GM12878 (cell line): ENCODE measurements at regions not wholly inside any gene's neighbourhood (a gene's known extent, or its start where the extent isn't known, plus 50 kb on each side); places are given as distances from the start of the nearest gene placed in this dataset.

ENCODE experiments used
- CBX5 ChIP-seq: sonication (generic); IDR thresholded peaks from 2 replicates; pipeline ENCODE4 v1.6.1; 2016; ENCODE audit warnings: low read depth, moderate library complexity, mild to moderate bottlenecking, inconsistent platforms
- CREM ChIP-seq: IDR thresholded peaks from 2 replicates; pipeline ENCODE4 v1.6.1; 2014; ENCODE audit warnings: antibody characterized with exemption, low read depth
- GABPA ChIP-seq: IDR thresholded peaks from 2 replicates; pipeline ENCODE4 v1.6.1; 2014; ENCODE audit warnings: antibody characterized with exemption, low read depth, mild to moderate bottlenecking, inconsistent platforms
- NFYA ChIP-seq: IDR thresholded peaks from 2 replicates; pipeline ENCODE4 v1.6.1; 2011; ENCODE audit warnings: low read depth, mild to moderate bottlenecking, low read length, improper control_type of control experiment, borderline replicate concordance
- POLR2A ChIP-seq: IDR thresholded peaks from 2 replicates; pipeline ENCODE4 v1.6.1; 2011; ENCODE audit warnings: low read depth, mild to moderate bottlenecking, low read length
- ZNF24 ChIP-seq: fragments of 450-650 bp; IDR thresholded peaks from 2 replicates; pipeline ENCODE4 v1.6.1; 2017; ENCODE audit warnings: antibody characterized with exemption, mild to moderate bottlenecking
- TF ChIP-seq, protein P1 (sequence below), 3 experiments: IDR thresholded peaks in 2 of 3; conservative IDR thresholded peaks in 1 of 3; 2 replicates each; pipeline ENCODE4 v1.5.1; 2011; ENCODE audit warnings: low read depth in 3 of 3, low read length in 3 of 3, mild to moderate bottlenecking in 3 of 3, control low read depth in 2 of 3, moderate library complexity in 2 of 3, inconsistent platforms in 1 of 3, mixed read lengths in 1 of 3; ENCODE audit not compliant: control insufficient read depth in 2 of 3, insufficient read depth in 1 of 3; ENCODE audit errors: extremely low read depth in 1 of 3
- TF ChIP-seq, protein P2 (sequence below): fragments of 450-650 bp; IDR thresholded peaks from 2 replicates; pipeline ENCODE4 v1.6.1; 2016; ENCODE audit warnings: mild to moderate bottlenecking
- TF ChIP-seq, protein P3 (sequence below): IDR thresholded peaks from 2 replicates; pipeline ENCODE4 v1.6.1; 2011; ENCODE audit warnings: low read depth, low read length, improper control_type of control experiment, borderline replicate concordance

DNA sequence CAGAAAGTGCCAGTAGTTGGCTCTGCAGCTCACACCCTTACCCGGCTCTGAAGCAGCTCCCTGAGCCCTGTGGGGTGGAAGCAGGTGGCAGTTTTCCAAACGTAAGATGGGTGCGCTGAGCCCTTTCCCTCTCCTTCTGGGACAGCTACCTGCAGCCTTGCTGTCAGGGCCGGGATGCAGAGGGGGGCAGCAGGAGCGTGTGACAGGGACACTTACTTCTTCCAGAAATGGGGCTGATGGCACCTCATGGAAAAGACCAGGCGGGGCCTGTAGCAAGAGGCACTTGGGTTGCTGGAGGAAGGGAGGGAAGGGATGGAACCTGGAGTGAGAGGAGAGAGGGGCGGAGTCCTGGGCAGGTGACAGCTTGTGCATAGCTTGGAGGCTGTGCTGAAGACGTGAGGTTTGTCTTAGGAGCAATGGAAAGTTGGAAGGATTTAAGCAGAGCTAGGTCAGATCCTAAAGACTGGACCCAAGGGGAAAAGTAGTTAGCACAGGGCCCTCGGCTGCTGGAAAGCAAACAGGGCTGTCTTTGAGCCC lies 216.8 kb upstream of the RPL38 start:
- TF ChIP-seq, protein P1, sequence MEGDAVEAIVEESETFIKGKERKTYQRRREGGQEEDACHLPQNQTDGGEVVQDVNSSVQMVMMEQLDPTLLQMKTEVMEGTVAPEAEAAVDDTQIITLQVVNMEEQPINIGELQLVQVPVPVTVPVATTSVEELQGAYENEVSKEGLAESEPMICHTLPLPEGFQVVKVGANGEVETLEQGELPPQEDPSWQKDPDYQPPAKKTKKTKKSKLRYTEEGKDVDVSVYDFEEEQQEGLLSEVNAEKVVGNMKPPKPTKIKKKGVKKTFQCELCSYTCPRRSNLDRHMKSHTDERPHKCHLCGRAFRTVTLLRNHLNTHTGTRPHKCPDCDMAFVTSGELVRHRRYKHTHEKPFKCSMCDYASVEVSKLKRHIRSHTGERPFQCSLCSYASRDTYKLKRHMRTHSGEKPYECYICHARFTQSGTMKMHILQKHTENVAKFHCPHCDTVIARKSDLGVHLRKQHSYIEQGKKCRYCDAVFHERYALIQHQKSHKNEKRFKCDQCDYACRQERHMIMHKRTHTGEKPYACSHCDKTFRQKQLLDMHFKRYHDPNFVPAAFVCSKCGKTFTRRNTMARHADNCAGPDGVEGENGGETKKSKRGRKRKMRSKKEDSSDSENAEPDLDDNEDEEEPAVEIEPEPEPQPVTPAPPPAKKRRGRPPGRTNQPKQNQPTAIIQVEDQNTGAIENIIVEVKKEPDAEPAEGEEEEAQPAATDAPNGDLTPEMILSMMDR (IDR thresholded peaks at IDR 0.05 in 2 of 3, conservative IDR thresholded peaks at IDR 0.05 in 1 of 3; ENCODE audit: control insufficient read depth in 2 of 3, extremely low read depth in 1 of 3, insufficient read depth in 1 of 3, low read depth in 3 of 3, low read length in 3 of 3), result no peak
- TF ChIP-seq ZNF24 (no peak), POLR2A (no peak), CBX5 (no peak), GABPA (no peak), CREM (no peak), NFYA (no peak)
- TF ChIP-seq, protein P2, sequence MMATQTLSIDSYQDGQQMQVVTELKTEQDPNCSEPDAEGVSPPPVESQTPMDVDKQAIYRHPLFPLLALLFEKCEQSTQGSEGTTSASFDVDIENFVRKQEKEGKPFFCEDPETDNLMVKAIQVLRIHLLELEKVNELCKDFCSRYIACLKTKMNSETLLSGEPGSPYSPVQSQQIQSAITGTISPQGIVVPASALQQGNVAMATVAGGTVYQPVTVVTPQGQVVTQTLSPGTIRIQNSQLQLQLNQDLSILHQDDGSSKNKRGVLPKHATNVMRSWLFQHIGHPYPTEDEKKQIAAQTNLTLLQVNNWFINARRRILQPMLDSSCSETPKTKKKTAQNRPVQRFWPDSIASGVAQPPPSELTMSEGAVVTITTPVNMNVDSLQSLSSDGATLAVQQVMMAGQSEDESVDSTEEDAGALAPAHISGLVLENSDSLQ, result no peak
- TF ChIP-seq, protein P3, sequence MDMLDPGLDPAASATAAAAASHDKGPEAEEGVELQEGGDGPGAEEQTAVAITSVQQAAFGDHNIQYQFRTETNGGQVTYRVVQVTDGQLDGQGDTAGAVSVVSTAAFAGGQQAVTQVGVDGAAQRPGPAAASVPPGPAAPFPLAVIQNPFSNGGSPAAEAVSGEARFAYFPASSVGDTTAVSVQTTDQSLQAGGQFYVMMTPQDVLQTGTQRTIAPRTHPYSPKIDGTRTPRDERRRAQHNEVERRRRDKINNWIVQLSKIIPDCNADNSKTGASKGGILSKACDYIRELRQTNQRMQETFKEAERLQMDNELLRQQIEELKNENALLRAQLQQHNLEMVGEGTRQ, result no peak
